Omental fat pad (tissue), 1 donor: ENCODE measurements at regions not wholly inside any gene's neighbourhood (a gene's known extent, or its start where the extent isn't known, plus 50 kb on each side); places are given as distances from the start of the nearest gene placed in this dataset. TPM values are rescaled to one million over a fixed set of nuclear protein-coding genes. Genes with fewer than 3 reads are reported as not detected.

Source experiments
- small RNA-seq: library from RNA; depleted of rRNA; stranded (forward); fragments of <200 nt; gene quantifications from one replicate; pipeline ENCODE3, GENCODE V24; 2016

Small RNA genes lying in the stretch of these regions (small RNA-seq; reads per million reads assigned to genes)
- gene GNG5P5: not detected
- not detected for gene RN7SL700P
